MM.1S (cell line): ENCODE measurements at regions not wholly inside any gene's neighbourhood (a gene's known extent, or its start where the extent isn't known, plus 50 kb on each side); places are given as distances from the start of the nearest gene placed in this dataset.

Experiments used
- DNase-seq: peaks from one replicate; pipeline ENCODE4 v3.0.0-alpha.2; 2015
- H2AFZ ChIP-seq: fragments of 300-600 bp; sonication (generic); 2 replicates; pipeline ENCODE4 v1.6.0; 2016; ENCODE audit warnings: antibody characterized with exemption, low read length
- H3F3A ChIP-seq: fragments of 300-600 bp; sonication (generic); 2 replicates; pipeline ENCODE4 v1.6.1; 2016; ENCODE audit warnings: mild to moderate bottlenecking, antibody characterized with exemption, low read length, moderate library complexity, mixed read lengths; ENCODE audit not compliant: insufficient read depth
- H3K27ac ChIP-seq: fragments of 300-600 bp; sonication (generic); 2 replicates; pipeline ENCODE4 v1.5.1; 2016; ENCODE audit warnings: mild to moderate bottlenecking, low read length
- H3K27me3 ChIP-seq: fragments of 300-600 bp; sonication (generic); replicated peaks from 2 replicates; pipeline ENCODE4 v1.6.0; 2016; ENCODE audit warnings: low read length; ENCODE audit not compliant: insufficient read depth
- H3K36me3 ChIP-seq: fragments of 300-600 bp; sonication (generic); replicated peaks from 2 replicates; pipeline ENCODE4 v1.6.1; 2016; ENCODE audit warnings: mild to moderate bottlenecking, low read length, mixed read lengths; ENCODE audit not compliant: insufficient read depth
- H3K4me1 ChIP-seq: fragments of 300-600 bp; sonication (generic); 2 replicates; pipeline ENCODE4 v1.6.1; 2016; ENCODE audit warnings: low read length, mixed read lengths
- H3K4me2 ChIP-seq: fragments of 300-600 bp; sonication (generic); 2 replicates; pipeline ENCODE4 v1.6.0; 2016; ENCODE audit warnings: low read depth, low read length
- H3K4me3 ChIP-seq: fragments of 300-600 bp; sonication (generic); 2 replicates; pipeline ENCODE4 v1.5.1; 2016; ENCODE audit warnings: low read length, mixed read lengths
- H3K79me2 ChIP-seq: fragments of 300-600 bp; sonication (generic); 2 replicates; pipeline ENCODE4 v1.6.1; 2016; ENCODE audit warnings: mixed run types, low read length, mixed read lengths
- H3K9ac ChIP-seq: fragments of 300-600 bp; sonication (generic); 2 replicates; pipeline ENCODE4 v1.6.1; 2016; ENCODE audit warnings: low read length, mixed read lengths
- H3K9me2 ChIP-seq: fragments of 300-600 bp; sonication (generic); replicated peaks from 2 replicates; pipeline ENCODE4 v1.6.1; 2016; ENCODE audit warnings: mild to moderate bottlenecking, low read length, mixed read lengths; ENCODE audit not compliant: insufficient read depth
- H3K9me3 ChIP-seq: fragments of 300-600 bp; sonication (generic); replicated peaks from 2 replicates; pipeline ENCODE4 v1.6.1; 2016; ENCODE audit warnings: mild to moderate bottlenecking, low read length, mixed read lengths; ENCODE audit not compliant: insufficient read depth
- H4K20me1 ChIP-seq: fragments of 300-600 bp; sonication (generic); 2 replicates; pipeline ENCODE4 v1.6.1; 2016; ENCODE audit warnings: mild to moderate bottlenecking, low read length, moderate library complexity, mixed read lengths; ENCODE audit not compliant: insufficient read depth
- EZH2 ChIP-seq: fragments of 300-600 bp; sonication (generic); optimal IDR thresholded peaks from 2 replicates; pipeline ENCODE3; 2017; ENCODE audit warnings: low read depth, mild to moderate bottlenecking, antibody characterized with exemption, low read length, mixed read lengths
- EZH2phosphoT487 ChIP-seq: fragments of 300-600 bp; sonication (generic); IDR thresholded peaks from 2 replicates; pipeline ENCODE4 v1.6.1; 2018; ENCODE audit warnings: antibody characterized with exemption, low read length
- TF ChIP-seq, protein P1 (sequence below): fragments of 300-600 bp; sonication (generic); IDR thresholded peaks from 2 replicates; pipeline ENCODE4 v1.5.1; 2016; ENCODE audit warnings: antibody characterized with exemption, low read length, mixed read lengths

DNA sequence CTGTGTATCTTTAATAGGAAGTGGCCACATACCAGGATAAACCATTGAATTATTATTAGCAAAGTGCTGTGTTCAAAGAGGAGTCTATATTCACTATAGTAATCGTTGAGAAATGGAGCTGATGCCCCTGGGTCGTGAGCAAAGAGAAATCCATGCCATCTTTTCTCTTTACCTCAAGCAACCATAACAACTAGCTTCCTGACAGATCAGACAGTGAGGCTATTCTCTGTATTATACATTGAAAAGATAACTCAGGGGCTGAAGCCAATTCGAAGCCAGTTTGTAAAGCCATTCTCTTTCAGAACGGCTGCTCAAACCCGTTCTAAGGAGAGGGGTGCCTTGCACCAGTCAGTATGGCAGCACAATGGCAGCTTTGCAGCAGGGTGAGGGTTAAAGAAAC, 680.6 kb downstream of the SEMA5A start:
- no peak for DNase-seq
- H3K9ac ChIP-seq: no peak overlapping the region
- no peak overlapping the region for H3K4me2 ChIP-seq
- H3K9me2 ChIP-seq: no peaks in the 10 kb centered on the region
- no peaks in the 10 kb centered on the region for H3K27me3 ChIP-seq
- H3K79me2 ChIP-seq: no peaks in the 10 kb centered on the region
- H2AFZ ChIP-seq: no peak overlapping the region
- no peaks in the 10 kb centered on the region for H4K20me1 ChIP-seq
- no peaks in the 10 kb centered on the region for H3K4me1 ChIP-seq
- no peak overlapping the region for H3K4me3 ChIP-seq
- no peaks in the 10 kb centered on the region for H3F3A ChIP-seq
- H3K36me3 ChIP-seq: no peaks in the 10 kb centered on the region
- no peaks in the 10 kb centered on the region for H3K9me3 ChIP-seq
- no peak for TF ChIP-seq EZH2
- no peak for TF ChIP-seq EZH2phosphoT487
- TF ChIP-seq, protein P1, sequence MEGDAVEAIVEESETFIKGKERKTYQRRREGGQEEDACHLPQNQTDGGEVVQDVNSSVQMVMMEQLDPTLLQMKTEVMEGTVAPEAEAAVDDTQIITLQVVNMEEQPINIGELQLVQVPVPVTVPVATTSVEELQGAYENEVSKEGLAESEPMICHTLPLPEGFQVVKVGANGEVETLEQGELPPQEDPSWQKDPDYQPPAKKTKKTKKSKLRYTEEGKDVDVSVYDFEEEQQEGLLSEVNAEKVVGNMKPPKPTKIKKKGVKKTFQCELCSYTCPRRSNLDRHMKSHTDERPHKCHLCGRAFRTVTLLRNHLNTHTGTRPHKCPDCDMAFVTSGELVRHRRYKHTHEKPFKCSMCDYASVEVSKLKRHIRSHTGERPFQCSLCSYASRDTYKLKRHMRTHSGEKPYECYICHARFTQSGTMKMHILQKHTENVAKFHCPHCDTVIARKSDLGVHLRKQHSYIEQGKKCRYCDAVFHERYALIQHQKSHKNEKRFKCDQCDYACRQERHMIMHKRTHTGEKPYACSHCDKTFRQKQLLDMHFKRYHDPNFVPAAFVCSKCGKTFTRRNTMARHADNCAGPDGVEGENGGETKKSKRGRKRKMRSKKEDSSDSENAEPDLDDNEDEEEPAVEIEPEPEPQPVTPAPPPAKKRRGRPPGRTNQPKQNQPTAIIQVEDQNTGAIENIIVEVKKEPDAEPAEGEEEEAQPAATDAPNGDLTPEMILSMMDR: no peak
- no peak overlapping the region for H3K27ac ChIP-seq

DNA sequence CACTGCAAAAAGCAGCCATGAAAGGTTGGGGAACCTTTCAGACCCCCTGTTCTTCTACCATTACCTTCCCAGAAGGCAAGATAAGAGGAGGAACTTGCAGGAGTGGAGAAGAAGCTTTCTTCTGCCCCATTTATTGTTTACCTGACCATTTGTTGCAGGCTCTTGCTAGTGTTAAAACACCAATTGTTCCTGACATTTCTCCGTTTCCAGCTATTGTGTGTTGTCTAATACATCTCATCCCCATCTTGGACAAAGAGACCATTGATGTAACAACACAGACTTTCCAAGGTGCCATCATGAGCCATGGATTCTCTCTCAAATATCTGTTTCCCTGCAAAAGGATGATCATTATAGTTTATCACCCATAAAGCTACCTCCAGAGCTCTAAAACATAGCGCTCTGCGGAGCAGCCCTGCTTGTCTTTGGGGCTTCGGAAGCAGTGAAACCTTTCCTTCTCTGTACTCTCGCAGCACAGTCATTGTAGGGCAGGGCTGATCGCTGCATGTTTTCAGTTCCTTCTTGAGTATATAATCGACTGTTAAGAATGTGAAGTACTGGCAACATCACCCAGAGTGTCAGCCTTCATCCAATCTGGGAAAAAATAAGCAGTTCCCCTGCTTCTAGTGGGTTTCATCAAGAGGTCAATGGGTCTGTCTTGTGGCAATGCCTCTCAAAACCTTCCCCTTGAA, 680.0 kb downstream of the SEMA5A start:
- H3K36me3 ChIP-seq: no peaks in the 10 kb centered on the region
- no peak overlapping the region for H3K9ac ChIP-seq
- H4K20me1 ChIP-seq: no peaks in the 10 kb centered on the region
- TF ChIP-seq, protein P1: no peak
- no peak for TF ChIP-seq EZH2
- no peak for TF ChIP-seq EZH2phosphoT487
- H3K27ac ChIP-seq: no peak overlapping the region
- H3K4me3 ChIP-seq: no peak overlapping the region
- DNase-seq: no peak
- H2AFZ ChIP-seq: no peak overlapping the region
- no peaks in the 10 kb centered on the region for H3F3A ChIP-seq
- no peak overlapping the region for H3K4me2 ChIP-seq
- no peaks in the 10 kb centered on the region for H3K4me1 ChIP-seq
- no peaks in the 10 kb centered on the region for H3K79me2 ChIP-seq
- H3K27me3 ChIP-seq: no peaks in the 10 kb centered on the region
- H3K9me2 ChIP-seq: no peaks in the 10 kb centered on the region
- no peaks in the 10 kb centered on the region for H3K9me3 ChIP-seq

DNA sequence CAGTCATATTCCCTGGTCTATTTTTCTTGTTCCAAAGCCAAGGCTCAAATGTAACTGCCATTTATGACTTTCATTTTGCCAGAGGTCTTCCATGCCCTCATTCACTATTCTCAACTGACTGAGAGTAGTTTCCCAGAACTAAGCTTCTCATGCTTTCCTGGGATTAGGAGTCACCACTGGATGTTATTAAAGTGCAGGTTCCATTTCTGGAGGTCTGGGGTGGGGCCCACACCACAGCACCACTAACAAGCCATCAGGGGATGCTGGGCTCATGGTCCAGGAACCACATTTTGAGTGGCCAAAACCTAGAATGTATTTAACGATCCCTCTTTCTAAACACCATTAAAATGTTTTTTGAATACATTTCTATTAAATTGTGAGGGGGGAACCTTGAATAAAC, 677.6 kb downstream of the SEMA5A start:
- no peak overlapping the region for H3K9ac ChIP-seq
- H3F3A ChIP-seq: no peaks in the 10 kb centered on the region
- TF ChIP-seq, protein P1: no peak
- TF ChIP-seq EZH2 (no peak), EZH2phosphoT487 (no peak)
- no peaks in the 10 kb centered on the region for H3K9me3 ChIP-seq
- H3K4me2 ChIP-seq: no peak overlapping the region
- H3K79me2 ChIP-seq: no peaks in the 10 kb centered on the region
- no peaks in the 10 kb centered on the region for H4K20me1 ChIP-seq
- H3K4me3 ChIP-seq: no peak overlapping the region
- no peaks in the 10 kb centered on the region for H3K9me2 ChIP-seq
- no peaks in the 10 kb centered on the region for H3K4me1 ChIP-seq
- no peaks in the 10 kb centered on the region for H3K27me3 ChIP-seq
- H3K36me3 ChIP-seq: no peaks in the 10 kb centered on the region
- no peak overlapping the region for H3K27ac ChIP-seq
- H2AFZ ChIP-seq: no peak overlapping the region
- no peak for DNase-seq
